NCI-H2227 treated with DMSO at 0.1 percent for 48 hours (cell line): ENCODE measurements at regions not wholly inside any gene's neighbourhood (a gene's known extent, or its start where the extent isn't known, plus 50 kb on each side); places are given as distances from the start of the nearest gene placed in this dataset.

Experiments used
- DNase-seq: peaks from one replicate; lab custom pipeline; 2025; lab: John Stamatoyannopoulos, UW

DNA sequence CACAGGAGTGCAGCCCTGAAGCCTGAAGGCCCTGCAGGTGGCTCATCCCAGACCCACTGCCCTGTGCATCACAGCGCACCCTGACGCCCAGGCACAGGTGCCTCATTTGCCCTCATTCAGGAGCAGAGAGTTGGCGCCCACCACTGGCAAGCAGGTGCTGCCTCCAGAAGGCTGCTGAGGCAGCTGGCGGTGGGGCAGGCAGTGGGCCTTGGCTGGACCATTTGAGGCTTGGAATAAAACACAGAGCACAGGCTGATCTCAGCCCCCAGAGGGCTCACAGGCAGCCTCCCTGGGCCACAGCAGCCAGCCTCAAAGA is 1151.9 kb downstream of the BRD1 start:
- DNase-seq: no peak

DNA sequence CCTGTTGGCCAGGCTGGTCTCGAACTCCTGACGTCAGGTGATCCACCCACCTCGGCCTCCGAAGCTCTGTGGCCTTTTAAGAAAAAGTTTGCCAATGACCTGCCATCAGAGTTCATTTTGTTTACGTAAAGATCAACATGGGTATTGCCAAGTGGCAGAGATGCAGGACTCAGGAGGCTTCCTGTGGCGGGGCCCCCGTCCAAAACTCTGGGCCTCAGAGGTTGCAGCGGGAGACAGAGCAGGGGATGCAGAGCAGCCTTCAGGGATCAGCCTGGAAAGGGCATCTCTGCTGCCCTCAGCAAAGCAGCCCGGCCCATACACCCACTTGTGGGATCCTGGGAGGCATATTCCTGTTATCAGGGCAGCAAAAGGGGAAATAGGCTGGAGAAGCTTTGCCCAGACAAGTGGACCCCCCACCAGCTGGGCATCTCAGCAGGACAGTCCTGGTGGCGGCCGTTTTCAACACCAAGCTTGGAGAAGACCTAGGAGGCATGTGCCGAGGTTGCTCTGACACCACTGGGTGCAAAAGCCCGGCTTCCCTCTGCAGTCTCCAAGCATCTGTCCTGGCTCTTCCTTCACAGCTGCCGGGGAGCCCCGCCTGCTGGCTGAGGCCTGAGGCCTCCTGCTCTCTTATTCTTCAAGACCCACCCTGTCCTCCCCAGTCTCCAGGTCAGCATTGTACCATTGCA is 1152.4 kb downstream of the BRD1 start:
- DNase-seq: no peak

DNA sequence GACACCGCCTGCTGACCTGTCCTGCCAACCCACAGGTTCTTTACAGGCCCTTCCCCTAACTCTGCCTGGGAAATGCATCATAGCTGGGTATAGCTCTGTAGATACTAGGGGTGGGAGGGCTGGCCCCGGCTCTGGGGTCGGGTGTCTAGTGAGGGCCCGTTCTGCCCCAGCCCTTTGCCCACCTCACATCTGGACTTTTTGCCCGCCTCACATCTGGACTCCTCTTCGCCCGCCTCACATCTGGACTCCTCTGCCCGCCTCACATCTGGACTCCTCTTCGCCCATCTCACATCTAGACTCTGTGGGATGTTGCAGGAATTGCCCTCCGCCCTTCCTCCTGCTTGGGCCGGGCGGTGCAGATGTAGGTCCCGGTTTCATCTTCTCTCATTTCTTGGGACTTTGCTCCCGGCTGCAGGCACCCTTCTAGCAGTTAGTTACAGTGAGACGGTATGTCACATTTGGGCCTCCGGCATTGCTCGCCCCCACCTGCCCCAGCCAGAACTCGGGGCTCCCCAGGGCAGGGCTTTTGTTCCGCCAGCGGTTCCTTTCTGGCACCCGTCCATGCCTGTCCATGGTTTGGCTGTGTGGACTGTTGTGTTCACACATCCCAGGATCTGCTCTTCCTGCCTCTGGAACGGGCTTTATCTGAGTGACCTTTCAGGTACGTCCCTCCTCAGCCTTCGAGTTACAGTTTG is 1153.7 kb downstream of the BRD1 start:
- DNase-seq: no peak

DNA sequence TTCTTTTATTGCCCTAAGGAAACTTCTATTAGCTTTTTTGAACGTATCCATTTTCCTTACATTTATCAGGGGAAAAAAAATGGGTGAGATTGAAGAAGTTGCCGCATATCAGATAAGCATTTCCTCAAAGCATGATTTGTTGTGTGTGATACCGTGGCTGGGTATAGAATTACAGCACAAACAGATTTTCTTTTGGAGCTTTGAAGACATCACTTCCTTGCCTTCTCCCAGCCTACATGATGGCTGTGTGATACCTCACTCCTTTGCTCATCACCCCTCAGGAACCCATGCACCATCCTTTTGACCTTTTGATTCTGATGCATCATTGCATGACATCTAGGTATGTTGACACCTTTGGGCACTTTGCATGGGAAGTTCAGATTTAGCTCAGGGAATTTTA is 1155.3 kb downstream of the BRD1 start:
- no peak for DNase-seq

DNA sequence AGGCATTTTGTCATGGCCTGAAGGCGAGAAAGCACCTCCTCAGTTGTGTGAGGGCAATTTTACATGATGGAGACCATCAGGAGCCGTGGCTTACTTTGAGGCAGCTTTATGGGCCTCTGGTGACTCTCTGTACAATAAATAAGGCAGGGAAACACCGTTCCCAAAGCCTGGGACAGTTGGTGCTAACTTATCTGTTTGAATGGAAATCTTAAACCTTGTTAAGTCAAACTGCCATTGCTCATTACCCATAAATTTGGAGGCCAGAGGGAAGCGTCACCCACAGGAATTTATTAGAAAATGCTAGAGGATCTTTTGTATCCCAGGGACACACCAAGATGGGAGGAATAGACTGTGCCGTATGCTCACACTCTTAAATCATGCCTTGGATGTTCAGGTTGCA is 1156.9 kb downstream of the BRD1 start:
- DNase-seq: no peak

DNA sequence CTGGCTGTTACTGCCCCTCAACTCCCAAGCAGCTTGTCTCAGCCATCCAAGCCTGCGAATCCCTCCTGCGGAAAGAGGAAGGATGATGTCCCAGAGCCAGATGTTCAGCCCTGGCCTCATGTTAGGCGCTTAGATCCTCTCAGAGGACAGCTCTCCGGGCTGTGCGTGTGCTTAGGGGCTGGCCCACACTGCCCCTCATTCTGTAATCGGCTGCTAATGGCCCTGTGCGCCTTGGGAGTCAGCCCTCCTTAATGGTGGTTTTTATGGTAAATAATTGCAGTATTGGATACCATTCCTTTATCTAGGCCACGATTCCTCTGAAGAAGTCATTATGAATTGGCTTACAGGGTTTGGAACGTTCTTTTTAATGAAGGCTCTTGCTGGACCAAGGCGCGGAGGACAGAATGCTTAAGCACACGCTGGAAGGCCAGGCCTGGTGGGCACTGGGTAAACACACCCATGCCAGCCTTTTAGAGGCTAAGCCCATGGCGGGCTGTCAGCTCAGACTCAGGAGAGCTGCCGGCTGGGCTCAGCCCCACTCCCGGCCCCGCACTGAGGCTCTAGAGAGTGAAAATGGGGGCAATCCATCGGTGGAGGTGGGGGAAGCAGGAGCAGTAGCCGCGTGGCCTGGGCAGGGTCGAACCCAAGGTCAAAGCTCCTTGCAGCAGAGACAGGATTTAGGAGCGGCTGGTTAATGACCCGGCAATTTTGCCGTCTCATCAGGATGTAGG is 1157.5 kb downstream of the BRD1 start:
- no peak for DNase-seq

DNA sequence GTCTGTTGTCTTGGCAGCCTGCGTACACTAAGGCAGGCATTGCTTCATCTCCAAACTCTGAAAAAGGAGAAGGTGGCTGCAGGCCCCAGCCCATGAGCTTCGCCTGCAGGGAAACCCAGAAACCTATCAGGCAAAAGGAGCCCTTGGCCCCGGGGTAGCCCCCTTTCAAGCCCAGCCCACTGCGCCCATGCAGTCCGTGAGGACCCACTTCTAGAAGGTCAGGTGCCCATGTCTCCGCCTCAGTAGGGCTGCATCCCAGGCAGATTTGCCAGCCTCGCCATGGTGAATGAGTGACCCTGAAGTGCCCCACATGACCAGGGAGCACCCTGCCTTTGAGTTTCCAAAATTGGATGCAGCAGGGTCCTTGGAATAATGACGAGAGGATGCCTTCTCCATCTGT is 1158.4 kb downstream of the BRD1 start:
- DNase-seq: no peak

DNA sequence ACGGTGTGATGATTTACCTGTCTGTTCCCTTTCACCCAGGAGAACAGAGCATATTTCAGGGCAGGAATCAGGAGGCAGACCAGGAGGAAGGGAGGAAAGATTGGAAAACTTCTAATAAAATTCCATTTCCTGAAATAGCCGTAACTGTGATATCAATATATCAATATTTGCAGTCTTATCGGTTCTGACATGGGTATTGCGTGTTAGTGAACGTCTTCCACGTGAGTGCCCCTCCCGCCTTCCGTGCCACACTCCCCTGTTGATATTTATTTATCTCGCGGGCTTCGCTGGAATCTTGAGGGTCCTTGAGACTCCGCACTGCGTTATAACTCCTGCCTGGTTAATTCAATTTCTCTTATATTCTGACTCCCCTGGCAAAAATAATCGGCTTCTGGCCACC is 1160.4 kb downstream of the BRD1 start:
- no peak for DNase-seq

DNA sequence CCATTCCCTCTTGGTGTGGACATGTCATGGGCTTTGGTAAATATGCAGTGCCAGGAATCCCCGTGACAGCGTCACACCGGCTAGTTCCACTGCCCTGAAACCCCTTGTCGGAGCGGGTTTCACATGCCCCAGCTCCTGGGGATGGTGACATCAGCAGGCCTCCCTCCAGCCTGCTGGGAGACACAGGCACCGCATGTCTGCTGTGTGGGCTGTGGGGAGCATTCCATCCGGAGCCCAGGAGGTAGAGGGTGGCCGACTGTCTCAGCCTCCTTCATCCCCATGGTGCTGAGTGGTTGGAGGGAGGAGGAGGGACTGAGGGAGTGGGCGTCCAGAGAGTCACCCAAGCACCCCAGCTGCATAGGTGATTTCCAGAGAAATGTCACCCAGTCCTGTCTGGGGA is 1161.1 kb downstream of the BRD1 start:
- no peak for DNase-seq

DNA sequence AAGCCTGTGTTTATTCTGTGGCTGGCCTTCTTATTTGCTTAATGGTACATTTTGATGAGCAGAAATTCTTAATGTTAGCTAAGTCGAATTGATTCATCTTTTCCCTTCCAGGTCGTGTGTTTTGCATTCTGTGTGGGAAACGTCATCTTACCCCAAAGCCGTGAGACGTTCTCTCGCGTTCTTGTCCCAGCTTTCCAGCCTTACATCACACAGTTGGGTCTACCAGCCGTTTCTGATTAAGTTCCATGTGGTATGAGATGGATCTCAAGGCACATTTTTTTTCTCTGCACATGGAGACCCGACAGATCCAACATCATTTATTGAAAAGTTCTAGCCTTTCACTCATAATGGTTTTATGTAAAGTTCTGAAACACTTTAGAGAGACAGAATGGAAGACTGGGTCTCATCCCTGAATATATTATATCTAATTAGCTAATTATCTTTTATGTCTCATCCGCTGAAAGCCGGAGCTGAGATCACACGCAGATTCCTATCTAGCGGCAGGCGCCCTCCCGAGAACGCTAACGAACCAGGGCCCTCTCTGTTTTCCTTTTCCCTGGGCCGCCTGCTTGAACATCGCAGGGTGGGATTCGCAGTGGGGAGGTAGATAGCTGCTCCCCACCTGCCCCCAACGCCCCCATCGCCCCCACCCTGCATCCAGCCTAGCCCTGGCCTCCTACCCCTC is 1162.2 kb downstream of the BRD1 start:
- no peak for DNase-seq

DNA sequence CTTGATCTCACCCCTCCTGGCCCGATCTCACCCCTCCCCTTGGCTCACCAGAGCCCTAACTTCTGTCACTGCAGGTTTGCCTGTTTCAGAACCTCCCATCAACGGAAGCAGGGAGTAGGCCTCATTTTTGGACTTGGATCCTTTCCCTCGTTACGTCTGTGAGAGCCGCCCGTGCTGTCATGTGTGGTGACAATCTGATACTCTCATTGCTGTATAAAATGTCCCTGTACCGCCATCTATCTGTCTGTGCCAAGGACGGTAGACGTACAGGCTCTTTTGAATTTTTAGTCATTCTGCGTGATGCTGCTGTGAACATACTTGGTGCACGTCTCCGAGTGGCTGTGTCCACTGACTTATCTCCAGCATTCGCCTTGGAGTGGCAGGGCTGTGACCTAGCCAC is 1163.1 kb downstream of the BRD1 start:
- no peak for DNase-seq

DNA sequence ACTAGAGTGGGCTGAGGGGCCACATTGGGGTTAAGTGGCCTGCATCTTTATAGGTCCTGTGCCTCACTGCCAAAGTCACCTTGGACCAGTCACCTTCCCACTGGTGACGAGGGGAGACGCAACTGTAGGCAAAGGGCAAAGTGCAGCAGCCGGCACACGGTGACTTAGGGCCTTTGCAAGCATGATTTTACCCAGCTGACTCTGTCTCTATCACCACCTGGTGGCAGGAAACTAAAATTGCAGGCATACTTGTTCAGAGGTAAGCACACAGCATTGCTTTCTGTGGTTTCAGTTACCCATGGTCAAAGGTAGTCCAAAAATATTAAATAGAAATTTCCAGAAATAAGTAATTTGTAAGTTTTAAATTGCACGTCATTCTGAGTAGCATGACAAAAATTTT is 1164.4 kb downstream of the BRD1 start:
- no peak for DNase-seq

DNA sequence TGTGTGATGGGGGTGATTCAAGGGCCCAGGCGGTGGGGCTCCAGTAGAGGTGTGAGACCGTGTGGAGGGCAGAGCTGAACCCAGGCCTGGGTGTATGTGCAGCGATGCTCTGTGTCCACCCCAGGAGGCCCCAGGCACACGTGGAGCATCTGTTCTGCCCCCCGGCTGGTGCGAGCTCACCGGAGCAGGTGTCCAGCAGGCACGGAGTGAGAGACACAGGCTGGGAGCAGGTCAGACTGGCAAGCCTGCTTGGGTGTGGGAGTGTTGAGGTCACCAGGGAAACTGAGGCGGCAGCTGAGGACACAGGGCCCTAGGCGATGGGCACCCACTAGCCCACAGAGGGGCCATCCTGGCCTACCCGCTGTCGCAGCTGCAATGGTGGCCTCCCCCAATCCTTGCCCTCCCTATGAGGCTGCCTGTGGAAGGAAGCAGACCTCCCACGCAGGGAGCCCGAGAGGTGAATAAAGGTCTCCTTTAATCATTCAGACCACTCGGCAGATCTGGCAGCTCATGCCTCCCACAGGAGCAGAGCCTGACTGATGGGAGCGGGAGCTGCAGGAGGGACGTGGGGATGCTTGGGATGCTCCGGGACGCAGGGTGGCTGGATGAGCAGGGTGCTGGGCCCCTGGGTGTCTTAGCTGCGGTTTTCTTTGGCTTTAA is 1165.1 kb downstream of the BRD1 start:
- DNase-seq: no peak

DNA sequence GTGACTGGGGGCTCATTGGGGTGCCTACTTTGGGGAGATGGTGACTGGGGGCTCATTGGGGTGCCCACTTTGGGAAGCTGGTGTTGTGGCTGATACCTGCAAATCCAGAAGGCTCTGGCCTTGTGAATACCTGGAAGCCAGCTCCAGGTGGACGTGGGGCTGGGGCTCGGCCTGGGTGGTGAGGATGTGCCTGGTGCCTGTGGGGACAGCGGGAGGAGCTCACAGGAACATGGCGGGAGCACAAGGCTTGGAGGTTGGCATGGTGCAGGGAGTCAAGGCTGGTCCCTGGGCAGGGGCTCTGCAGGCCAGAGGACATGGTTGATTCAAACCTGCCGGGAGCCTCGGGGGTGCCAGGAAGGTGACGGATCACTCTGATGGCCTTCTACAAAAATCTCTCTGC is 1165.7 kb downstream of the BRD1 start:
- no peak for DNase-seq

DNA sequence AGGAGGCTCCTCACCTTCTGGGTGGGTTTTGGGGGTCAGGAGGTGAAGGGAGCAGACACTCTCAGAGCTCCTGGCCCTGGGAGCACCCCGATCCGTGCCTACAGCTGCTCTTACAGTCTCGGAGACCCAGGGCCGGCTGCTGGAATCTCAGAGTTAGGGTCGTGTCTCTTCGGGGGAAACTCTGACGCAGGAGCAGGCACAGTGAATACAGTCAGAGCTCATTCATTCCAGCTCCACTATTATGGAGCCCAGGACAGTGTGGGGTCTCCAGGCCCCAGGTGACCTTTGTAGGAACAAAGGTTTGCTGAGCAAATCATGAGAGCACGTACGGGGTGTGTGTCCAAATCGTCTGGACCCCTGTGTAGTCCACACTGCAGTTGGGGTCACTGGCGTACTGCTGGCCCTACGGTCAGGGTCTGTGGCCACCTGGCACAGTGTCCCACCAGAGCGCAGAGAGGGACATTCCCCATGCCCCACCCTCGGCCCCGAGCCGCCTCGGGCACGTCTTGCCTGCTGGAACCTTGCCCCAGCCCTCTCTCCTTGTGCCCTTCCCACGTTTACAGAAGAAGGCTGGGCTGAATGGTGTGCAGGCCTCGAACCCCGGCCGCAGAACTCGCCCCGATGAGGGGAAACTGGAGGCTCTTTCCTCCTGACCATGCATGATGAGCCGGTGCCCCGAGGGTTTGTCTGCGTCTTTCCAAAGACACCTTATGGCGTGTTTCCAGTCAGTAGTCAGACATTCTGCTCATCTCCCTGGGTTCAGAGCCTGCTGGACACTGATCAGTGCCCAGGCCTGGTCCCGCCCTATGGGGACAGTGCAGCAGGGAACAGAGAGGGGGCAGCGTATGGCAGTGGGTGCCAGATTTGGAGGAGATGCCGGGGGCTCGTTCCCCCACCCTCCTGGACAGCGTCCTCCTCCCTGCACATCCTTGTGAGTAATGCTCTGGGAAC is 1166.6 kb downstream of the BRD1 start:
- DNase-seq: no peak

DNA sequence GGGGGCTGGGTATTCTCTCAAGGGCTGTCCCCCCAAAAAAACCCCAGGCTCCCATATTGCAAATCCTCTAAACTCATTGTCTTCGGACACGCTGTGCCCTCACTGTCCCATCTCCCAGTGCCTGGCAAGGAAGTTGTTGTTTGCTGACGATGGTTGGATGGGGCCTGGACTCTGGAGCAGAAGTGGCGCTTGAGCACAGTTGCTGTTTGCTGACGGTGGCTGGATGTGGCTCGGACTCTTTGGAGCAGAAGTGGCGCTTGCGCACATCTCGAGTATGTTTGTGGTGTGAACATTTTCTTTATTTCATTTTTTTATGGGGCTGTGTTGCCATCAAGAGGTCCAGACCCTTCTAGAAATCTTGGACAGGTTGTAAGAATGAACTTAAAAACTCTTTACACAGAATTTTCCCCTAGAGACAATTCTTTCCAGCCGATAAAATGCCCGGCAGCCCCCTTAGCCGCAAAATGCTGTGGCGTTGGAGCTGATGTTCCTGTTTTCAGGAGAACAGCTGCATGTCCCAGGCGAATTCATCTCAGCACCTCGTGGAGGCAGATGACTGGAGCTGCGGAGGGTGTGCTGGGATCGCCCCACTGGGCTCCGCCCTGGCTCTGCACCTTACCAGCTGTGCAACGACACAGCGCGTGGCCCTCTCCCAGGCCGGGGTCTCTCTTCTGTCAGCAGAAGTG is 1167.4 kb downstream of the BRD1 start:
- DNase-seq: no peak

DNA sequence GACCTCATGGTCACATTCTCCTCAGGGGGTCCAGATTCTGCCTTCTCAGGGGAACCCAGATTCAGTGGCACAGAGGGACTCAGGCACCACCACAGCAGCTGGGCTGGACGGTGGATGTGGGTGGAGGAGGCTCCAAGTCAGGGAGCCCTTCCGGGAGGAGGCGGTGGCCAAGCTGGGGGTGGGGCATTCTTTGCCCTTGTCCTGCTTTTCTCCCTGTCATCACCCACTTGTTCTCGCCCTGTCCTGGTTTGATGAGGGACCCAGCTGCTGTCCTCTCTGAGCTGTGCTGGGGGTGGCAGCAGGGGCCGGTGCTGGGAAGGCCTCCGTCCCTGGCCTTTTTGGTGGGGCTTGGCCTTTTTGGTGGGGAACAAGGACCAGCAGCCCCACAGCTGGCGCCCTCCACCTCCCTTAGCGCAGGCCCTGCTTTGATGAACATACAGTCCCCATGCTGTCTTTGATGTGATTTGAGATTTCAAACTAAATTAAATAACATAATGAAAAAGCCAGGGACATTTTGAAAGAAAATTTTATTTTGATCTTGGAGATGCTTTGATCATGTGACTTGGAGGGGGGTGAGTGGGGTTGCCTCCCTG is 1168.2 kb downstream of the BRD1 start:
- DNase-seq: no peak

DNA sequence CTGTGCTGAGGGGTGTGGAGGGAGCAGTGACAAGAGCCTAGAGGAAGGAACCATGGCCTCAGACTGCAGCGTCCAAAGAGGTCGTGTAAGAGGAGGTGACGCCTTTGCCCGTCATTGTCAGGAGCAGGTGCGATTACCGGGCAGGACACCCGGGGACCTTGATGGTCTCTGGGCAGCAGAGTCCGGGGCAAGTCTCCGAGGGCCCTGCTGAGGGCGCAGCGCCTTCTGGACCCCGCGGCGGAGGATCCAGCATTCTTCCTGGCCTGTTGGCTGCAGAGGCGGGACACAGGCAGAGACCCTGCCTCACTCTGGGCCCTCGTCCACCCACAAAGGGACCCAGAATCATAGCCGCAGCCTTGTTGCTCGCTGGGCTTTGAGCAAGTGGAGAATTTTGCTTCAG is 1168.8 kb downstream of the BRD1 start:
- DNase-seq: no peak

DNA sequence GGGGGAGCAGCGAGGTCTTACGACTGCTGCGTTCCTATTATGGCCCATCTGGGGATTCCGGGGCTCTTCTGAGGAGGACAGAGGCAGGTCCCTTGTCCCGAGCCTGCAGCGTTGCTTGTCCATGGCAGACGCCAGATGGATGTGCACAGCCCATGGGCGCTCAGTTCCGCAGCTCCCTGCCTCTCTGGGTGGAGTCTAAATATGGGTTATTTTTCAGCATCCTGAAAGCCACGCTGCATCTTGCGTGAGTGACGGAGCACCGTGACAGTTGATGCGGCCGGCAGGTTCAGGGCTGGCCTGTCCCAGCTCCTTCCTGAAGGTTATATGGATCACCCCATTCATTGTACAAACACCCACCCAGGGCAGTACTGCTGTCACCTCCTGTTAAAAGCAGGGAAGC is 1169.4 kb downstream of the BRD1 start:
- no peak for DNase-seq

DNA sequence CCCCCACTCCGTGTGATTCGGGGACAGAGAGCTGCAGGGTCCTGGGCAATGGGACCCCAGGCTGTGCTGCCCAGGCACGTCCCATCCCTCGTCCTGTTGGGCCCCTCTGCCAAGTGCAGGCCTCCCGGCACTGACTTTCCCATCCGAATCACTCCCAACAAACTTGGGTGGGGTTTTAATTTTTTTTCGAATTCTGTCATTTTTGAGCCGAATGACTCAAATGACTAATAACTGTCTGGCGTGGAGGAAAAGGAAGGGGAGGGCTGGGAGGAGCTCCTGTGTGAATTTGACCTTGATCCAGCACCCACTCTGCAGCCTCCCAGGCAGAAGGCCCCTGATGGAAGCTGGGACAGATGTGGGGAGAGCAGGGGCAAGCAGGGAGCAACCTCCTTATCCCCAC is 1173.2 kb downstream of the BRD1 start:
- DNase-seq: no peak
